ENCODE measurements at regions not wholly inside any gene's neighbourhood (a gene's known extent, or its start where the extent isn't known, plus 50 kb on each side); places are given as distances from the start of the nearest gene placed in this dataset.

DNA sequence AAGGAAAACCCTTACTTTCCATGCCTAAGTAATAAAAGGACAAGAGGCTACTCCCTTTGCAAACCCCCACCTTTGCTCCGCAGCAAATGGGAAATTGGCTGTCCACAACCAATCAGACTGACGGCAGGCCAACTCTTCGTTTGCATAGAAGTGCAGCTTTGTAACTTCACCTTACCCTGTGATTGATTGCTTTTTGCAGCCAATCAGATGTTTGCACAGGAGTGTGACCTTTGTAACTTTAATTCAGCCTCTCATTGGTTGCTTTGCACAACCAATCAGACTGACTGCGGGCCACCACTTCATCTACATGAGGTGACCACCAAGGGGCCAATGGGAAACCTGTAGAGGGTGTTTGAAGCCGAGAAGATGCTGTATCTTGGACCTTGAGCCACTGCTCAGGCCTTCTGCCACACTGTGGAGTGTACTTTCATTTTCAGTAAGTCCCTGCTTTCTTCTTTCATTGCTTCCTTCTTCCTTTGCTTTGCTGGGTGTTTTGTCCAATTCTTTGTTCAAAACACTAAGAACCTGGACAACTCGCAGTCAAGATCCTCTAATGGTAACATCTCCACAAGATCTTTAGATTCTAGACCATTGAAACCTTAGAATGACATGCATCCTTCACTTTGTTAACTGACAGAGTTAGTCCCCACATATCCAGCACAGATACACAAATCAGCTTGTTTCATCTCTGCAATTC is 51.3 kb upstream of the FREM1 start:
- Histone ChIP-seq H3K36me3 (no peaks in the 10 kb centered on the region), H3K4me3 (no peak overlapping the region; the same call in 1 of the 2 replicates), H3K27ac (no peak overlapping the region), H3K9me3 (replicated peaks) (no peaks in the 10 kb centered on the region), H3K4me1 (no peaks in the 10 kb centered on the region), H3K27me3 (no peaks in the 10 kb centered on the region)
- peak; percentile 8 to 33 for DNase-seq

DNA sequence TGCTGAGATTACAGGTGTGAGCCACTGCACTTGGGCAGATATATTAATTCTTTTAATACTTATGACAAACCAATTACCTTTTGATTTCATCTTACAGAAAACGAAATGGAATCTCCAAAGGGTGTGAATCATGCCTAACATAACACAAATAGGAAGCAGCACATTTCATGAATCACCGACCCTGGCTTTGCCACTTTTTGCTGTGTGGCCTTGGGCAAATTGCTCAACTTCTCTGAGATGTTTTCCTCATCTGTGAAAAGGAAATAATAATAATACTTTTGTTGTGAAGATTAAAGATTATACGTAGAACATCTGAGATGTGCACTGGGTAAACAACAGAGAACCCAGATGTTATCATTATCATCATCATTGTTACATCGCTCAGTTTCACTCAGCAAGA is 50.7 kb upstream of the FREM1 start:
- DNase-seq, result no peak
- H3K27ac ChIP-seq, result no peak overlapping the region
- no peaks in the 10 kb centered on the region for H3K36me3 ChIP-seq
- no peaks in the 10 kb centered on the region for H3K9me3 ChIP-seq (replicated peaks)
- no peaks in the 10 kb centered on the region for H3K4me1 ChIP-seq
- H3K4me3 ChIP-seq, result no peak overlapping the region
- H3K27me3 ChIP-seq, result no peaks in the 10 kb centered on the region

Measured in SJCRH30 (cell line).